ENCODE measurements at regions not wholly inside any gene's neighbourhood (a gene's known extent, or its start where the extent isn't known, plus 50 kb on each side); places are given as distances from the start of the nearest gene placed in this dataset.

- TF ChIP-seq, protein P1, sequence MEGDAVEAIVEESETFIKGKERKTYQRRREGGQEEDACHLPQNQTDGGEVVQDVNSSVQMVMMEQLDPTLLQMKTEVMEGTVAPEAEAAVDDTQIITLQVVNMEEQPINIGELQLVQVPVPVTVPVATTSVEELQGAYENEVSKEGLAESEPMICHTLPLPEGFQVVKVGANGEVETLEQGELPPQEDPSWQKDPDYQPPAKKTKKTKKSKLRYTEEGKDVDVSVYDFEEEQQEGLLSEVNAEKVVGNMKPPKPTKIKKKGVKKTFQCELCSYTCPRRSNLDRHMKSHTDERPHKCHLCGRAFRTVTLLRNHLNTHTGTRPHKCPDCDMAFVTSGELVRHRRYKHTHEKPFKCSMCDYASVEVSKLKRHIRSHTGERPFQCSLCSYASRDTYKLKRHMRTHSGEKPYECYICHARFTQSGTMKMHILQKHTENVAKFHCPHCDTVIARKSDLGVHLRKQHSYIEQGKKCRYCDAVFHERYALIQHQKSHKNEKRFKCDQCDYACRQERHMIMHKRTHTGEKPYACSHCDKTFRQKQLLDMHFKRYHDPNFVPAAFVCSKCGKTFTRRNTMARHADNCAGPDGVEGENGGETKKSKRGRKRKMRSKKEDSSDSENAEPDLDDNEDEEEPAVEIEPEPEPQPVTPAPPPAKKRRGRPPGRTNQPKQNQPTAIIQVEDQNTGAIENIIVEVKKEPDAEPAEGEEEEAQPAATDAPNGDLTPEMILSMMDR (IDR thresholded peaks at IDR 0.05; ENCODE audit: extremely low read depth, low read depth, low read length), result peak; percentile 24
- Histone ChIP-seq H3K79me2 (ENCODE audit: insufficient read depth, low read length) (no peaks in the 10 kb centered on the region), H4K20me1 (ENCODE audit: insufficient read depth, low read length) (peaks cover 8% of the 10 kb centered on the region), H3K36me3 (ENCODE audit: insufficient read depth, low read length) (no peaks in the 10 kb centered on the region), H3K4me2 (ENCODE audit: insufficient read depth, low read length) (no peak overlapping the region), H3K4me3 (ENCODE audit: insufficient read depth, low read length) (no peak overlapping the region), H3K4me1 (ENCODE audit: insufficient read depth, low read length) (peaks cover 2% of the 10 kb centered on the region), H2AFZ (ENCODE audit: low read length) (no peak overlapping the region), H3K27ac (ENCODE audit: low read depth, low read length) (no peak overlapping the region), H3K9me3 (ENCODE audit: low read depth, low read length) (no peaks in the 10 kb centered on the region), H3K27me3 (ENCODE audit: insufficient read depth, low read length) (peaks cover 4% of the 10 kb centered on the region)
- peak; percentile 61 for DNase-seq (ENCODE audit: insufficient read length, low spot score, missing footprints)
Measured at GRCh38 chrX:115898382-115899001, 272.1 kb upstream of the AGTR2 start.

- H3K36me3 ChIP-seq (ENCODE audit: insufficient read depth, low read length), result no peaks in the 10 kb centered on the region
- TF ChIP-seq, protein P1 (IDR thresholded peaks at IDR 0.05; ENCODE audit: extremely low read depth, low read depth, low read length), result no peak
- H3K4me3 ChIP-seq (ENCODE audit: insufficient read depth, low read length), result no peak overlapping the region
- H3K79me2 ChIP-seq (ENCODE audit: insufficient read depth, low read length), result no peaks in the 10 kb centered on the region
- H4K20me1 ChIP-seq (ENCODE audit: insufficient read depth, low read length), result peaks cover 4% of the 10 kb centered on the region
- H2AFZ ChIP-seq (ENCODE audit: low read length), result no peak overlapping the region
- peak; percentile 32 for DNase-seq (ENCODE audit: insufficient read length, low spot score, missing footprints)
- no peaks in the 10 kb centered on the region for H3K9me3 ChIP-seq (ENCODE audit: low read depth, low read length)
- H3K27ac ChIP-seq (ENCODE audit: low read depth, low read length), result no peak overlapping the region
- H3K4me1 ChIP-seq (ENCODE audit: insufficient read depth, low read length), result no peaks in the 10 kb centered on the region
- H3K27me3 ChIP-seq (ENCODE audit: insufficient read depth, low read length), result peaks cover 5% of the 10 kb centered on the region
- no peak overlapping the region for H3K4me2 ChIP-seq (ENCODE audit: insufficient read depth, low read length)
Measured at GRCh38 chrX:115900425-115900824, 270.1 kb upstream of the AGTR2 start.

DNA sequence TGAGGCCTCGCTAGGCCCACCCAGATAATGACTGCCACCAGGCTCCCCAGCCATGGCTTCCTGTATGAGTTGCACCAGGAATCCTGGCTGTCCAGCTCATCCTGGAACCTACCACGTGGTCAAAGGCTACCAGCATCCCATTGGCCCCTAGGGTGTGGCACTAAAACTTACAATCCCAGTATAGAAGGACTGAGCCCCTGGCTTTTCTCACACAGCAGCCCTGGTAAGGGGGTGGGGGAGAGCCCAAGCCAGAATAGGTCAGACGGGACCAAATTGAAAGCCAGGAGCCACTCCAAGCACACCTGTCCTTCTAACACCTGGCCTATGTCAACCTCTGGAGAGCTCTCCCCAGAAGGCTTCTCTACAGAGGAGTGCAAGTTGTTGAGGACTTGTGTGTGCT is 269.3 kb upstream of the AGTR2 start:
- Histone ChIP-seq H3K27me3 (ENCODE audit: insufficient read depth, low read length) (peaks cover 5% of the 10 kb centered on the region), H3K4me1 (ENCODE audit: insufficient read depth, low read length) (no peaks in the 10 kb centered on the region), H3K36me3 (ENCODE audit: insufficient read depth, low read length) (no peaks in the 10 kb centered on the region), H3K9me3 (ENCODE audit: low read depth, low read length) (no peaks in the 10 kb centered on the region), H2AFZ (ENCODE audit: low read length) (no peak overlapping the region), H4K20me1 (ENCODE audit: insufficient read depth, low read length) (peaks cover 1% of the 10 kb centered on the region), H3K4me2 (ENCODE audit: insufficient read depth, low read length) (no peak overlapping the region), H3K4me3 (ENCODE audit: insufficient read depth, low read length) (no peak overlapping the region), H3K79me2 (ENCODE audit: insufficient read depth, low read length) (no peaks in the 10 kb centered on the region), H3K27ac (ENCODE audit: low read depth, low read length) (no peak overlapping the region)
- TF ChIP-seq, protein P1 (IDR thresholded peaks at IDR 0.05; ENCODE audit: extremely low read depth, low read depth, low read length), result no peak
- DNase-seq (ENCODE audit: insufficient read length, low spot score, missing footprints), result no peak

GRCh38 chrX:115902995-115903394 is 267.5 kb upstream of the AGTR2 start:
- Histone ChIP-seq H3K4me1 (ENCODE audit: insufficient read depth, low read length) (no peaks in the 10 kb centered on the region), H3K27me3 (ENCODE audit: insufficient read depth, low read length) (peaks cover 5% of the 10 kb centered on the region), H3K9me3 (ENCODE audit: low read depth, low read length) (no peaks in the 10 kb centered on the region), H3K4me3 (ENCODE audit: insufficient read depth, low read length) (no peak overlapping the region), H3K4me2 (ENCODE audit: insufficient read depth, low read length) (no peak overlapping the region), H2AFZ (ENCODE audit: low read length) (no peak overlapping the region), H3K36me3 (ENCODE audit: insufficient read depth, low read length) (no peaks in the 10 kb centered on the region), H3K79me2 (ENCODE audit: insufficient read depth, low read length) (no peaks in the 10 kb centered on the region), H4K20me1 (ENCODE audit: insufficient read depth, low read length) (peaks cover 2% of the 10 kb centered on the region), H3K27ac (ENCODE audit: low read depth, low read length) (no peak overlapping the region)
- DNase-seq (ENCODE audit: insufficient read length, low spot score, missing footprints), result no peak
- TF ChIP-seq, protein P1 (IDR thresholded peaks at IDR 0.05; ENCODE audit: extremely low read depth, low read depth, low read length), result no peak

Measured in osteoblast (primary cell).